ENCODE measurements at regions not wholly inside any gene's neighbourhood (a gene's known extent, or its start where the extent isn't known, plus 50 kb on each side); places are given as distances from the start of the nearest gene placed in this dataset.

GRCh38 chr11:122220321-122220720 is 104.3 kb upstream of the BLID start:
- TF ChIP-seq SMC3 (IDR thresholded peaks at IDR 0.05; ENCODE audit: low read depth, low read length) (no peak), POLR2A (IDR thresholded peaks at IDR 0.05; ENCODE audit: low read depth, low read length) (no peak), FOS (IDR thresholded peaks at IDR 0.05; ENCODE audit: low read depth, low read length) (no peak)
- H2BK5ac ChIP-seq (ENCODE audit: low read depth, low read length, poor library complexity, severe bottlenecking): peak overlapping the region; percentile 45
- peak overlapping the region; percentile 62 to 63; a peak in 3 of 4 replicates for H4K8ac ChIP-seq (ENCODE audit: low read depth in 2 of 2, low read length in 2 of 2)
- no TSS peak for BruUV-seq (replicated peaks)
- in situ Hi-C loops (cut with MboI; ENCODE audit: low sequenced_read_pairs) (loop anchor here (25.0 kb wide), 1 partner anchor 908 kb away; no protein-coding TSS in a partner anchor), intact Hi-C loops (cut with micrococcal nuclease) (no loop called here), dilution Hi-C loops (cut with HindIII; ENCODE audit: low sequenced_read_pairs, unreplicated experiment) (no loop called here)
- peak overlapping the region; percentile 79; the same call in 1 of the 2 replicates for H3K18ac ChIP-seq (ENCODE audit: low read depth, low read length)
- H2BK20ac ChIP-seq (ENCODE audit: low read depth, low read length): peak overlapping the region; percentile 81
- CTCF ChIA-PET: no interaction called here
- H3K4ac ChIP-seq (ENCODE audit: low read depth, low read length): peak overlapping the region; percentile 74
- ATAC-seq (ENCODE audit: low read depth) (peak; percentile 10; the same call in 1 of the 2 replicates), DNase-seq (peak; percentile 63)
- no peaks in the 10 kb centered on the region for H3K27me3 ChIP-seq (ENCODE audit: control insufficient read depth, insufficient read depth, low read length)
- no peak overlapping the region for H2AK9ac ChIP-seq (replicated peaks; ENCODE audit: low read depth, low read length, poor library complexity)
- no peaks in the 10 kb centered on the region for H3K9me3 ChIP-seq (ENCODE audit: control insufficient read depth, insufficient read depth, low read length)
- H2AFZ ChIP-seq (replicated peaks; ENCODE audit: low read length, poor library complexity): no peak overlapping the region
- peak overlapping the region; percentile 73; the same call in 2 of the 3 replicates for H2BK15ac ChIP-seq (ENCODE audit: low read depth, low read length)
- no CpG with 5 or more reads among the region's 2 CpGs for WGBS, 2 experiments (ENCODE audit: extremely low coverage in 2 of 2, insufficient read length in 1 of 2)
- H2BK120ac ChIP-seq (ENCODE audit: low read depth, low read length): peak overlapping the region; percentile 73
- H4K5ac ChIP-seq (ENCODE audit: low read depth, low read length): peak overlapping the region; percentile 58; the same call in 1 of the 2 replicates
- H3K14ac ChIP-seq (replicated peaks; ENCODE audit: low read depth, low read length): 0 out of 2 replicates have a peak overlapping the region, but pooled peaks have one; percentile 46
- peaks cover 3% of the 10 kb centered on the region; the same call in 1 of the 2 replicates for H3K9me1 ChIP-seq (ENCODE audit: insufficient read depth, low read length)
- POLR2A ChIA-PET (ENCODE audit: unreplicated experiment): no interaction called here
- no peak overlapping the region for H3K4me3 ChIP-seq (ENCODE audit: insufficient read depth, low read depth, low read length)
- H3K9ac ChIP-seq (ENCODE audit: low read depth, low read length): peak overlapping the region; percentile 37; the same call in 1 of the 2 replicates
- peaks cover 0 to 7% of the 10 kb centered on the region in 2 experiments; a peak in 2 of 4 replicates for H3K79me1 ChIP-seq (ENCODE audit: low read depth in 1 of 2, low read length in 2 of 2)
- no peak overlapping the region for H3K4me2 ChIP-seq (ENCODE audit: low read depth, low read length)
- no peak overlapping the region for H2AK5ac ChIP-seq (ENCODE audit: low read depth, low read length)
- no peak overlapping the region for H3K56ac ChIP-seq (ENCODE audit: extremely low read depth, insufficient read depth, low read length)
- H4K91ac ChIP-seq (ENCODE audit: insufficient read depth, low read depth, low read length): peak overlapping the region; percentile 69
- peak overlapping the region; percentile 80; the same call in 1 of the 2 replicates for H3K27ac ChIP-seq (ENCODE audit: insufficient read depth, low read length)
- no peaks in the 10 kb centered on the region for H4K20me1 ChIP-seq (ENCODE audit: insufficient read depth, low read length)
- H3K4me1 ChIP-seq (ENCODE audit: control insufficient read depth, insufficient read depth, low read length): peaks cover 16% of the 10 kb centered on the region
- peaks cover 13% of the 10 kb centered on the region for H3K36me3 ChIP-seq (ENCODE audit: control insufficient read depth, insufficient read depth, low read length)
- no peak overlapping the region; the same call in 1 of the 2 replicates for H3K23ac ChIP-seq (ENCODE audit: low read depth, low read length)
